A549 (cell line): ENCODE measurements at regions not wholly inside any gene's neighbourhood (a gene's known extent, or its start where the extent isn't known, plus 50 kb on each side); places are given as distances from the start of the nearest gene placed in this dataset.

Experiments
- ATAC-seq, 2 experiments: fragments of 200-7000 bp in 1 of 2; fragments of >200 bp in 1 of 2; cut with Nextera tagmentation in 1 of 2; cut with Tn5 transposase in 1 of 2; 3 replicates each; pipeline versions ENCODE4 v1.8.0 to v1.9.1; 2018 to 2020; ENCODE audit warnings: mild to moderate bottlenecking in 1 of 2, moderate library complexity in 1 of 2
- CTCF ChIA-PET: fragments of 300-600 bp; sonication (Branson Sonifier 250); formaldehyde crosslinking; extraction: SDS; loops from one replicate; lab custom pipeline; 2021; ENCODE audit warnings: antibody characterized with exemption, inconsistent platforms; lab: Yijun Ruan, JAX
- POLR2A ChIA-PET: fragments of 350-600 bp; formaldehyde crosslinking; extraction: SDS; loops from one replicate; lab custom pipeline; 2021; ENCODE audit warnings: antibody characterized with exemption, inconsistent platforms; lab: Yijun Ruan, JAX
- DNase-seq, 2 experiments: peaks; one replicate each; pipeline versions ENCODE4 v3.0.0 to v3.0.0-alpha.2; 2011 to 2016; ENCODE audit warnings: low read depth in 1 of 2, low spot score in 1 of 2
- FAIRE-seq: peaks from 2 replicates; lab custom pipeline; 2011; peaks lifted over from hg19 to GRCh38; lab: Jason Lieb, UNC
- H3K27ac ChIP-seq, 2 experiments: fragments of >200 bp; sonication (Bioruptor Twin); formaldehyde crosslinking; 3 replicates each; pipeline ENCODE4 v1.5.1; 2016 to 2017
- H3K4me1 ChIP-seq: fragments of >200 bp; sonication (Bioruptor Twin); formaldehyde crosslinking; 3 replicates; pipeline ENCODE4 v1.6.1; 2016
- H3K4me2 ChIP-seq: fragments of >200 bp; sonication (Bioruptor Twin); formaldehyde crosslinking; 3 replicates; pipeline ENCODE4 v1.6.1; 2016
- H3K4me3 ChIP-seq: fragments of >200 bp; sonication (Bioruptor Twin); formaldehyde crosslinking; 3 replicates; pipeline ENCODE4 v1.5.1; 2016
- H3K9me3 ChIP-seq: fragments of >200 bp; sonication (Bioruptor Twin); formaldehyde crosslinking; 3 replicates; pipeline ENCODE4 v1.6.1; 2016
- ATOH8 ChIP-seq: fragments of 250-450 bp; sonication (Bioruptor Pico); IDR thresholded peaks from 2 replicates; pipeline ENCODE4 v1.5.0; 2020; ENCODE audit warnings: low read depth, mild to moderate bottlenecking, moderate library complexity
- BCL3 ChIP-seq: fragments of >200 bp; sonication (Bioruptor Twin); formaldehyde crosslinking; IDR thresholded peaks from 3 replicates; pipeline ENCODE4 v1.6.1; 2016
- CBX8 ChIP-seq: fragments of 200-600 bp; sonication (generic); IDR thresholded peaks from 2 replicates; pipeline ENCODE4 v1.6.1; 2016
- CHD4 ChIP-seq: fragments of 200-600 bp; sonication (generic); IDR thresholded peaks from 2 replicates; pipeline ENCODE4 v1.6.1; 2016; ENCODE audit warnings: antibody characterized with exemption, mild to moderate bottlenecking, borderline replicate concordance
- E2F6 ChIP-seq: IDR thresholded peaks from 2 replicates; pipeline ENCODE4 v1.6.1; 2012; ENCODE audit warnings: low read depth, borderline replicate concordance
- ELK1 ChIP-seq: fragments of 150-350 bp; IDR thresholded peaks from 2 replicates; pipeline ENCODE4 v1.6.1; 2014; ENCODE audit warnings: low read depth, mild to moderate bottlenecking, low read length
- HDAC2 ChIP-seq: fragments of 200-600 bp; sonication (generic); IDR thresholded peaks from 2 replicates; pipeline ENCODE4 v1.6.1; 2016
- HES2 ChIP-seq: fragments of >200 bp; sonication (Bioruptor Twin); formaldehyde crosslinking; IDR thresholded peaks from 2 replicates; pipeline ENCODE4 v1.6.1; 2016
- HMGXB4 ChIP-seq: fragments of 250-450 bp; sonication (Bioruptor Pico); IDR thresholded peaks from 2 replicates; pipeline ENCODE4 v1.5.0; 2021; ENCODE audit warnings: mild to moderate bottlenecking, moderate library complexity, borderline replicate concordance
- HOXB13 ChIP-seq: fragments of 250-450 bp; sonication (Bioruptor Pico); IDR thresholded peaks from 2 replicates; pipeline ENCODE4 v1.5.0; 2020; ENCODE audit warnings: low read depth, mild to moderate bottlenecking, moderate library complexity
- JUN ChIP-seq, 2 experiments: fragments of >200 bp; sonication (Bioruptor Twin); formaldehyde crosslinking; IDR thresholded peaks; 2 replicates in 1 of 2; 3 replicates in 1 of 2; pipeline ENCODE4 v1.6.1; 2016 to 2017
- KDM1A ChIP-seq: fragments of 200-600 bp; sonication (generic); IDR thresholded peaks from 2 replicates; pipeline ENCODE4 v1.6.1; 2016; ENCODE audit warnings: low read depth, mild to moderate bottlenecking
- MYC ChIP-seq: IDR thresholded peaks from 2 replicates; pipeline ENCODE4 v1.6.1; 2012; ENCODE audit warnings: mild to moderate bottlenecking, inconsistent platforms, low read length, improper control_type of control experiment, borderline replicate concordance
- POLR2A ChIP-seq: IDR thresholded peaks from 2 replicates; pipeline ENCODE4 v1.6.1; 2012; ENCODE audit warnings: mild to moderate bottlenecking, low read length
- REST ChIP-seq: fragments of 200-600 bp; sonication (generic); IDR thresholded peaks from 2 replicates; pipeline ENCODE4 v1.6.1; 2016; ENCODE audit warnings: antibody characterized with exemption, mild to moderate bottlenecking, moderate library complexity
- TP53 ChIP-seq: fragments of 250-450 bp; sonication (Bioruptor Pico); IDR thresholded peaks from 2 replicates; pipeline ENCODE4 v1.5.0; 2021; ENCODE audit warnings: mild to moderate bottlenecking, moderate library complexity
- USF2 ChIP-seq: fragments of 450-650 bp; IDR thresholded peaks from 2 replicates; pipeline ENCODE4 v1.6.1; 2014; ENCODE audit warnings: antibody characterized with exemption
- ZC3H11A ChIP-seq: fragments of 450-650 bp; IDR thresholded peaks from 2 replicates; pipeline ENCODE4 v1.6.1; 2014; ENCODE audit warnings: antibody characterized with exemption, mild to moderate bottlenecking
- ZFP36 ChIP-seq: fragments of 450-650 bp; IDR thresholded peaks from 2 replicates; pipeline ENCODE4 v1.6.1; 2014; ENCODE audit warnings: borderline replicate concordance; ENCODE audit not compliant: partially characterized antibody
- WGBS: methylation state at CpG from one replicate; pipeline ENCODE4 v1.1.6; 2017; ENCODE audit errors: missing lambda C conversion rate; 5-methylcytosine and 5-hydroxymethylcytosine counted together

- CTCF ChIA-PET, result no interaction called here
- TF ChIP-seq ZC3H11A (no peak), ATOH8 (no peak), HDAC2 (no peak), TP53 (CRISPR knock-in tag) (no peak), HMGXB4 (CRISPR knock-in tag) (no peak), CBX8 (no peak), HOXB13 (CRISPR knock-in tag) (no peak), BCL3 (no peak), ZFP36 (no peak), JUN (IDR thresholded peaks at IDR 0.05) (no peak), E2F6 (no peak), REST (no peak), ELK1 (no peak), USF2 (no peak)
- DNase-seq, result no peak
- peaks cover 5% of the 10 kb centered on the region; the same call in 1 of the 3 replicates for H3K9me3 ChIP-seq
- no peak overlapping the region for H3K4me2 ChIP-seq
- H3K27ac ChIP-seq, result no peak overlapping the region
- ATAC-seq, result no peak
- POLR2A ChIA-PET, result no interaction called here
- H3K4me3 ChIP-seq, result no peak overlapping the region
- FAIRE-seq, result no peak
- H3K4me1 ChIP-seq, result no peaks in the 10 kb centered on the region
- 31% methylated on average over 1 of the region's 1 CpG for WGBS
Observed at GRCh38 chr2:128702616-128703015, 383.9 kb upstream of the HS6ST1 start.

- Histone ChIP-seq H3K4me1 (no peaks in the 10 kb centered on the region), H3K9me3 (peaks cover 12% of the 10 kb centered on the region; the same call in 2 of the 3 replicates), H3K27ac (no peak overlapping the region), H3K4me2 (no peak overlapping the region), H3K4me3 (no peak overlapping the region)
- CTCF ChIA-PET, result no interaction called here
- POLR2A ChIA-PET, result no interaction called here
- ATAC-seq (no peak), FAIRE-seq (no peak), DNase-seq (no peak)
- no peak for TF ChIP-seq KDM1A
- no peak for TF ChIP-seq TP53 (CRISPR knock-in tag)
- TF ChIP-seq ELK1, result no peak
- TF ChIP-seq MYC, result no peak
- no peak for TF ChIP-seq HMGXB4 (CRISPR knock-in tag)
- no peak for TF ChIP-seq POLR2A
- TF ChIP-seq CBX8, result no peak
- TF ChIP-seq CHD4, result no peak
- no peak for TF ChIP-seq HES2
Observed at GRCh38 chr2:128708106-128708816, 389.6 kb upstream of the HS6ST1 start.
